ENCODE measurements at regions not wholly inside any gene's neighbourhood (a gene's known extent, or its start where the extent isn't known, plus 50 kb on each side); places are given as distances from the start of the nearest gene placed in this dataset.
"Not testable (repeated sequence)": the region's sequence is repeated elsewhere in the genome, so short reads cannot be mapped to it uniquely, and the experiment has no call there.

GRCh38 chr4:78662658-78663057 lies 111.1 kb downstream of the ANXA3 start:
- Histone ChIP-seq H4K91ac (ENCODE audit: insufficient read length, low read depth, low read length) (no peak overlapping the region), H3K4me2 (ENCODE audit: insufficient read depth, insufficient read length, low read length) (no peak overlapping the region), H4K20me1 (ENCODE audit: control insufficient read depth, insufficient read depth, insufficient read length) (no peaks in the 10 kb centered on the region), H3K14ac (ENCODE audit: insufficient read depth, low read length) (no peak overlapping the region), H2BK20ac (ENCODE audit: low read depth, low read length, poor library complexity, severe bottlenecking) (no peak overlapping the region), H3K56ac (ENCODE audit: insufficient read length, low read depth, low read length) (no peak overlapping the region), H3K18ac (ENCODE audit: insufficient read length, low read depth, low read length) (no peak overlapping the region), H3K27ac (ENCODE audit: insufficient read length, low read depth, low read length) (no peak overlapping the region), H3K9ac (ENCODE audit: extremely low read depth, insufficient read length, low read length) (no peak overlapping the region), H3K23me2 (ENCODE audit: insufficient read length, low read depth, low read length, poor library complexity, severe bottlenecking) (no peaks in the 10 kb centered on the region), H2AK5ac (ENCODE audit: insufficient read length, low read length) (no peak overlapping the region), H3K9me3 (ENCODE audit: control insufficient read depth, low read depth, low read length) (no peaks in the 10 kb centered on the region), H3K4ac (ENCODE audit: low read depth, low read length) (no peak overlapping the region), H3K4me1 (ENCODE audit: insufficient read depth, low read length) (peaks cover 4% of the 10 kb centered on the region; the same call in 1 of the 2 replicates), H3K79me2 (ENCODE audit: insufficient read depth, low read length) (no peaks in the 10 kb centered on the region), H2BK120ac (ENCODE audit: low read depth, low read length, poor library complexity, severe bottlenecking) (no peak overlapping the region), H3T11ph (ENCODE audit: low read length) (no peak overlapping the region), H4K5ac (ENCODE audit: insufficient read length, low read depth, low read length) (no peak overlapping the region), H2BK5ac (ENCODE audit: insufficient read length, low read length) (no peak overlapping the region), H3K79me1 (ENCODE audit: insufficient read depth, low read depth, low read length, poor library complexity, severe bottlenecking) (no peaks in the 10 kb centered on the region), H3K27me3 (ENCODE audit: insufficient read depth, low read length) (no peaks in the 10 kb centered on the region), H2AFZ (ENCODE audit: low read length) (no peak overlapping the region), H2BK15ac (ENCODE audit: low read depth, low read length) (no peak overlapping the region), H4K8ac (replicated peaks; ENCODE audit: insufficient read length, low read depth, low read length) (no peak overlapping the region), H2BK12ac (ENCODE audit: insufficient read length, low read depth, low read length) (no peak overlapping the region), H3K23ac (ENCODE audit: insufficient read length, low read depth, low read length) (no peak overlapping the region)
- WGBS (ENCODE audit: extremely low coverage, insufficient read length, low lambda C conversion rate): no CpG with 5 or more reads among the region's 1 CpG
- Mint-ChIP-seq H3K9me3 (no peaks in the 10 kb centered on the region), H3K27me3 (ENCODE audit: low read depth) (no peaks in the 10 kb centered on the region; the same call in 1 of the 2 replicates), H3K36me3 (ENCODE audit: insufficient read depth in 1 of 3, low read depth in 3 of 3) (no peaks in the 10 kb centered on the region), H3K4me3 (no peak overlapping the region), H3K27ac (no peak overlapping the region), H3K4me1 (peaks cover 30 to 31% of the 10 kb centered on the region in 2 experiments)
- DNase-seq: no peak
- no peak for TF ChIP-seq CTCF (conservative IDR thresholded peaks at IDR 0.05)

GRCh38 chr4:78664296-78664695 lies 111.9 kb upstream of the BMP2K start:
- not testable (repeated sequence) for H3K4me2 ChIP-seq (ENCODE audit: insufficient read depth, insufficient read length, low read length); H2AFZ ChIP-seq (ENCODE audit: low read length); H2AK5ac ChIP-seq (ENCODE audit: insufficient read length, low read length); H2BK5ac ChIP-seq (ENCODE audit: insufficient read length, low read length); H2BK15ac ChIP-seq (ENCODE audit: low read depth, low read length); H3K4ac ChIP-seq (ENCODE audit: low read depth, low read length); H4K20me1 ChIP-seq (ENCODE audit: control insufficient read depth, insufficient read depth, insufficient read length); H2BK12ac ChIP-seq (ENCODE audit: insufficient read length, low read depth, low read length); H3K79me2 ChIP-seq (ENCODE audit: insufficient read depth, low read length); H3K18ac ChIP-seq (ENCODE audit: insufficient read length, low read depth, low read length); H3K27me3 ChIP-seq (ENCODE audit: insufficient read depth, low read length); H3K23me2 ChIP-seq (ENCODE audit: insufficient read length, low read depth, low read length, poor library complexity, severe bottlenecking); H3K27ac ChIP-seq (ENCODE audit: insufficient read length, low read depth, low read length); H3K27me3 Mint-ChIP-seq (ENCODE audit: low read depth); H4K8ac ChIP-seq (replicated peaks; ENCODE audit: insufficient read length, low read depth, low read length); H3K27ac Mint-ChIP-seq; DNase-seq; H3K9me3 ChIP-seq (ENCODE audit: control insufficient read depth, low read depth, low read length); H3K79me1 ChIP-seq (ENCODE audit: insufficient read depth, low read depth, low read length, poor library complexity, severe bottlenecking); H3K56ac ChIP-seq (ENCODE audit: insufficient read length, low read depth, low read length); H3K4me1 ChIP-seq (ENCODE audit: insufficient read depth, low read length); H3K14ac ChIP-seq (ENCODE audit: insufficient read depth, low read length); H4K91ac ChIP-seq (ENCODE audit: insufficient read length, low read depth, low read length); H3K4me3 Mint-ChIP-seq; H4K5ac ChIP-seq (ENCODE audit: insufficient read length, low read depth, low read length); H3K9ac ChIP-seq (ENCODE audit: extremely low read depth, insufficient read length, low read length); H3T11ph ChIP-seq (ENCODE audit: low read length); H3K23ac ChIP-seq (ENCODE audit: insufficient read length, low read depth, low read length); H3K36me3 Mint-ChIP-seq (ENCODE audit: insufficient read depth in 1 of 3, low read depth in 3 of 3); H2BK20ac ChIP-seq (ENCODE audit: low read depth, low read length, poor library complexity, severe bottlenecking); H2BK120ac ChIP-seq (ENCODE audit: low read depth, low read length, poor library complexity, severe bottlenecking); H3K9me3 Mint-ChIP-seq
- WGBS (ENCODE audit: extremely low coverage, insufficient read length, low lambda C conversion rate): no CpG with 5 or more reads among the region's 5 CpGs
- H3K4me1 Mint-ChIP-seq: peaks cover 31 to 33% of the 10 kb centered on the region in 2 experiments
